Panc1 (cell line): ENCODE measurements at regions not wholly inside any gene's neighbourhood (a gene's known extent, or its start where the extent isn't known, plus 50 kb on each side); places are given as distances from the start of the nearest gene placed in this dataset.

ENCODE experiments used
- ATAC-seq: fragments of 200-7000 bp; cut with Tn5 transposase; 2 replicates; pipeline ENCODE4 v1.9.1; 2020; ENCODE audit warnings: mild to moderate bottlenecking, moderate library complexity
- BruUV-seq: library from RNA; stranded (reverse); fragments of 400-500 nt; replicated peaks from 2 replicates; lab custom pipeline; 2021; lab: Mats Ljungman, UMichigan
- CTCF ChIA-PET: fragments of 300-600 bp; sonication (Branson Sonifier 250); formaldehyde crosslinking; loops from one replicate; lab custom pipeline; 2022; ENCODE audit warnings: antibody characterized with exemption; lab: Charles Lee
- POLR2A ChIA-PET: fragments of 300-600 bp; sonication (Branson Sonifier 250); formaldehyde crosslinking; loops from one replicate; lab custom pipeline; 2022; ENCODE audit warnings: antibody characterized with exemption; lab: Charles Lee
- DNase-seq: peaks from one replicate; pipeline ENCODE4 v3.0.0-alpha.2; 2010; ENCODE audit warnings: low read depth, low spot score
- H3K27ac ChIP-seq: 2 replicates; pipeline ENCODE4 v1.5.1; 2011; ENCODE audit warnings: mild to moderate bottlenecking, low read length, inconsistent platforms
- H3K27me3 ChIP-seq: fragments of 200-500 bp; sonication (Bioruptor generic); 2 replicates; pipeline ENCODE4 v1.6.0; 2014; ENCODE audit warnings: low read length, inconsistent platforms; ENCODE audit not compliant: control insufficient read depth, insufficient read depth
- H3K36me3 ChIP-seq: fragments of 200-500 bp; sonication (Bioruptor generic); 2 replicates; pipeline ENCODE4 v1.5.1; 2014; ENCODE audit warnings: inconsistent platforms, mild to moderate bottlenecking, low read length, moderate library complexity; ENCODE audit not compliant: control insufficient read depth, insufficient read depth
- H3K4me1 ChIP-seq: 2 replicates; pipeline ENCODE4 v1.5.1; 2011; ENCODE audit warnings: inconsistent platforms, mild to moderate bottlenecking, low read length, moderate library complexity; ENCODE audit not compliant: control insufficient read depth, insufficient read depth
- H3K4me3 ChIP-seq, 2 experiments: 2 replicates each; pipeline ENCODE4 v1.5.1; 2011 to 2012; ENCODE audit warnings: low read depth in 2 of 2, low read length in 2 of 2, mild to moderate bottlenecking in 2 of 2, inconsistent platforms in 1 of 2, moderate library complexity in 1 of 2
- H3K9me3 ChIP-seq: fragments of 200-500 bp; sonication (Bioruptor generic); 2 replicates; pipeline ENCODE4 v1.5.1; 2014; ENCODE audit warnings: low read depth, mild to moderate bottlenecking, inconsistent platforms, low read length, moderate library complexity; ENCODE audit not compliant: control insufficient read depth, insufficient read depth
- POLR2AphosphoS5 ChIP-seq: IDR thresholded peaks from 2 replicates; pipeline ENCODE4 v1.6.1; 2012; ENCODE audit warnings: mild to moderate bottlenecking, low read depth, low read length, moderate library complexity
- SIN3A ChIP-seq: IDR thresholded peaks from 2 replicates; pipeline ENCODE4 v1.6.1; 2012; ENCODE audit warnings: low read depth, mild to moderate bottlenecking, low read length, moderate library complexity, borderline replicate concordance; ENCODE audit not compliant: insufficient read depth
- TCF7L2 ChIP-seq: IDR thresholded peaks from 2 replicates; pipeline ENCODE4 v1.6.1; 2011; ENCODE audit warnings: mild to moderate bottlenecking, low read depth, low read length, inconsistent platforms
- in situ Hi-C: cut with HindIII; loops from 2 replicates; pipeline ENCODE4 v1.10.0; 2016; ENCODE audit warnings: low sequenced_read_pairs, low pct_unique_long_range_greater_than_20kb
- intact Hi-C: fragments of 100-400 bp; cut with micrococcal nuclease; formaldehyde crosslinking; loops from one replicate; pipeline ENCODE4 v1.10.0; 2022; ENCODE audit not compliant: unreplicated experiment
- TF ChIP-seq, protein P1 (sequence below): fragments of 450-650 bp; IDR thresholded peaks from 2 replicates; pipeline ENCODE4 v1.5.1; 2017; ENCODE audit warnings: mild to moderate bottlenecking
- TF ChIP-seq, protein P2 (sequence below), 2 experiments: IDR thresholded peaks; 2 replicates each; pipeline ENCODE4 v1.6.1; 2011 to 2012; ENCODE audit warnings: low read depth in 2 of 2, control low read depth in 1 of 2, low read length in 1 of 2, mild to moderate bottlenecking in 1 of 2, moderate library complexity in 1 of 2; ENCODE audit not compliant: insufficient read depth in 1 of 2

DNA sequence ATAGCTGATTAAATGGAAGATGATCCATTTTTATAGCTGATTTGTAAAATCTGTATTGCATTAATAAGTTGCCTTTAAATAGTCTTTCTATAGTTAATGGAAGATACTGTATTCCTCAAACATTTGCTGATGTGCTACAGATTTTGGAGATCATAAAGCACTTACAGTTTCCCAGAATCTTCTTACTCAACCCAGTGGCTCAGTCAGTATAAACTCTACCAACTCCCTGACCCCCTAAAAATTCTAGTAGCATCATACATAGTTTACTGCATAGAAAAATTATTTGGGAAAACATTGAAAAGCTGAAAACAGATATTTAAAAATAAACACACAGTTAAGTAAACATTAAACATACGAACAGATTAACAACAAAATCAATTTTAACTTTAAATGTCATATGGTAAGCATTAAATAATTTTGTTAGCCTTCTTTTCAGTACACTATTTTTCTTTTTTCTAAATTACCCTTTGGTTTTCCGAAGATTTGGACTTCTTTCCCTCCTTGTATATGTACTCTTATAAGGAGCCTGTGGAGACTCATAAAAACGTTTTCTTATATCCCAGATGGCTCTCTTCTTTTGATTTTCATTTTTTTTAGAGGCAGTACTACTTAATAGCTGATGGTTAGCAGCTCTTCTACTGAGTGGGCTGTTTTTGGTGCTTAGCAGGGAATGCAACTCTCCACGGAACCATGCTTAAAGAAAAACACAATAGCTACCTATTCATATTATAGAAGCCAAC, 62.7 kb upstream of the BMP5 start:
- TF ChIP-seq SIN3A (no peak), TCF7L2 (no peak), POLR2AphosphoS5 (no peak)
- TF ChIP-seq, protein P1, sequence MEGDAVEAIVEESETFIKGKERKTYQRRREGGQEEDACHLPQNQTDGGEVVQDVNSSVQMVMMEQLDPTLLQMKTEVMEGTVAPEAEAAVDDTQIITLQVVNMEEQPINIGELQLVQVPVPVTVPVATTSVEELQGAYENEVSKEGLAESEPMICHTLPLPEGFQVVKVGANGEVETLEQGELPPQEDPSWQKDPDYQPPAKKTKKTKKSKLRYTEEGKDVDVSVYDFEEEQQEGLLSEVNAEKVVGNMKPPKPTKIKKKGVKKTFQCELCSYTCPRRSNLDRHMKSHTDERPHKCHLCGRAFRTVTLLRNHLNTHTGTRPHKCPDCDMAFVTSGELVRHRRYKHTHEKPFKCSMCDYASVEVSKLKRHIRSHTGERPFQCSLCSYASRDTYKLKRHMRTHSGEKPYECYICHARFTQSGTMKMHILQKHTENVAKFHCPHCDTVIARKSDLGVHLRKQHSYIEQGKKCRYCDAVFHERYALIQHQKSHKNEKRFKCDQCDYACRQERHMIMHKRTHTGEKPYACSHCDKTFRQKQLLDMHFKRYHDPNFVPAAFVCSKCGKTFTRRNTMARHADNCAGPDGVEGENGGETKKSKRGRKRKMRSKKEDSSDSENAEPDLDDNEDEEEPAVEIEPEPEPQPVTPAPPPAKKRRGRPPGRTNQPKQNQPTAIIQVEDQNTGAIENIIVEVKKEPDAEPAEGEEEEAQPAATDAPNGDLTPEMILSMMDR = no peak
- no peak overlapping the region for H3K4me3 ChIP-seq
- intact Hi-C loops = no loop called here
- no peaks in the 10 kb centered on the region for H3K4me1 ChIP-seq
- DNase-seq (no peak), ATAC-seq (no peak)
- BruUV-seq = no TSS peak
- no peaks in the 10 kb centered on the region for H3K27me3 ChIP-seq
- ChIA-PET POLR2A (no interaction called here), CTCF (no interaction called here)
- in situ Hi-C loops = no loop called here
- no peak overlapping the region for H3K27ac ChIP-seq
- no peaks in the 10 kb centered on the region for H3K36me3 ChIP-seq
- no peaks in the 10 kb centered on the region for H3K9me3 ChIP-seq

DNA sequence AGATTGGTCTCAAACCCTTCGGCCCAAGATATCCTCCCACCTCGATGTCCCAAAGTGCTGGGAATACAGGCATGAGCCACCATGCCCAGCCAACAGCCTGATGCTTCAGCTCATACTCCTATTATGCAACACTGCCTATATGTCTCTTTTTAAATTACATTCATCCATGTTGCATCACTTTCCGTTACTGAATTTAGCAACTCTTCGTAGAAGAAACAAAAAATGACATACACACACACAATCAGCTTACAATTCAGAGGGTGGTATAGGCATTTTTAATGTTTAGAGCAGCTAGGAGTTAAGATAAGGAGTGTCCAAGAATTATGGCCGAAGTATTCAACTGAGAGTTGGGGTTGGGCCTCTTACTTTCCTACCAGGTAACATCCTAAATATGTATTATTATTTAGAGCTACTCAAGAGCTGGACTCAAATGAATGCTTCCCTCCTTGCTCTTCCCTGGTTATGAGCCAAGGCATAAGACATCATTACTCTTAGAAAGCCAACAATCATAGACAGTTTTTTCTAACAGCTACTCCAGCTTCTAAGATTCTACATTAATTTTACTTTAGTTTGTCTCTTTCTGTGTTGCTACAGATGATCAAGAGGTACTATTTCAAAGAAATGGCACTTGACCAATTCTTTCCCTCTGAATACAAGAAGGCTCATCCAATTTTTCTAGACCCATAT, 62.0 kb upstream of the BMP5 start:
- no peak overlapping the region for H3K4me3 ChIP-seq
- ChIA-PET POLR2A (no interaction called here), CTCF (no interaction called here)
- no peaks in the 10 kb centered on the region for H3K4me1 ChIP-seq
- no peaks in the 10 kb centered on the region for H3K9me3 ChIP-seq
- no peak for ATAC-seq
- TF ChIP-seq POLR2AphosphoS5 (no peak), TCF7L2 (no peak), SIN3A (no peak)
- TF ChIP-seq, protein P2, sequence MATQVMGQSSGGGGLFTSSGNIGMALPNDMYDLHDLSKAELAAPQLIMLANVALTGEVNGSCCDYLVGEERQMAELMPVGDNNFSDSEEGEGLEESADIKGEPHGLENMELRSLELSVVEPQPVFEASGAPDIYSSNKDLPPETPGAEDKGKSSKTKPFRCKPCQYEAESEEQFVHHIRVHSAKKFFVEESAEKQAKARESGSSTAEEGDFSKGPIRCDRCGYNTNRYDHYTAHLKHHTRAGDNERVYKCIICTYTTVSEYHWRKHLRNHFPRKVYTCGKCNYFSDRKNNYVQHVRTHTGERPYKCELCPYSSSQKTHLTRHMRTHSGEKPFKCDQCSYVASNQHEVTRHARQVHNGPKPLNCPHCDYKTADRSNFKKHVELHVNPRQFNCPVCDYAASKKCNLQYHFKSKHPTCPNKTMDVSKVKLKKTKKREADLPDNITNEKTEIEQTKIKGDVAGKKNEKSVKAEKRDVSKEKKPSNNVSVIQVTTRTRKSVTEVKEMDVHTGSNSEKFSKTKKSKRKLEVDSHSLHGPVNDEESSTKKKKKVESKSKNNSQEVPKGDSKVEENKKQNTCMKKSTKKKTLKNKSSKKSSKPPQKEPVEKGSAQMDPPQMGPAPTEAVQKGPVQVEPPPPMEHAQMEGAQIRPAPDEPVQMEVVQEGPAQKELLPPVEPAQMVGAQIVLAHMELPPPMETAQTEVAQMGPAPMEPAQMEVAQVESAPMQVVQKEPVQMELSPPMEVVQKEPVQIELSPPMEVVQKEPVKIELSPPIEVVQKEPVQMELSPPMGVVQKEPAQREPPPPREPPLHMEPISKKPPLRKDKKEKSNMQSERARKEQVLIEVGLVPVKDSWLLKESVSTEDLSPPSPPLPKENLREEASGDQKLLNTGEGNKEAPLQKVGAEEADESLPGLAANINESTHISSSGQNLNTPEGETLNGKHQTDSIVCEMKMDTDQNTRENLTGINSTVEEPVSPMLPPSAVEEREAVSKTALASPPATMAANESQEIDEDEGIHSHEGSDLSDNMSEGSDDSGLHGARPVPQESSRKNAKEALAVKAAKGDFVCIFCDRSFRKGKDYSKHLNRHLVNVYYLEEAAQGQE (IDR thresholded peaks at IDR 0.05; ENCODE audit: insufficient read depth in 1 of 2, low read depth in 2 of 2, low read length in 1 of 2) = no peak
- TF ChIP-seq, protein P1 = no peak
- in situ Hi-C loops = no loop called here
- no peak for DNase-seq
- H3K36me3 ChIP-seq = no peaks in the 10 kb centered on the region
- intact Hi-C loops = no loop called here
- no peaks in the 10 kb centered on the region for H3K27me3 ChIP-seq
- no peak overlapping the region for H3K27ac ChIP-seq
- BruUV-seq = no TSS peak
